DND-41 (cell line): ENCODE measurements at regions not wholly inside any gene's neighbourhood (a gene's known extent, or its start where the extent isn't known, plus 50 kb on each side); places are given as distances from the start of the nearest gene placed in this dataset.

Experiments
- ATAC-seq: fragments of 200-7000 bp; cut with Tn5 transposase; 3 replicates; pipeline ENCODE4 v1.9.1; 2021; ENCODE audit warnings: low read depth; ENCODE audit not compliant: insufficient read depth
- DNase-seq: peaks from one replicate; pipeline ENCODE4 v3.0.0-alpha.2; 2020
- H2AFZ ChIP-seq: 2 replicates; pipeline ENCODE4 v1.6.0; 2012; ENCODE audit warnings: low read depth, low read length
- H3K27ac ChIP-seq: 2 replicates; pipeline ENCODE4 v1.5.1; 2012; ENCODE audit warnings: low read length, inconsistent platforms
- H3K27me3 ChIP-seq: fragments of 200-600 bp; sonication (generic); 2 replicates; pipeline ENCODE4 v1.6.0; 2012; ENCODE audit warnings: low read length, mild to moderate bottlenecking, inconsistent platforms; ENCODE audit not compliant: insufficient read depth, poor library complexity
- H3K36me3 ChIP-seq: 2 replicates; pipeline ENCODE4 v1.5.1; 2012; ENCODE audit warnings: low read length, inconsistent platforms; ENCODE audit not compliant: insufficient read depth
- H3K4me1 ChIP-seq: 2 replicates; pipeline ENCODE4 v1.5.1; 2012; ENCODE audit warnings: mild to moderate bottlenecking, low read length; ENCODE audit not compliant: insufficient read depth
- H3K4me2 ChIP-seq: 2 replicates; pipeline ENCODE4 v1.6.0; 2012; ENCODE audit warnings: mild to moderate bottlenecking, moderate library complexity, low read length, inconsistent platforms; ENCODE audit not compliant: insufficient read depth
- H3K4me3 ChIP-seq, 2 experiments: fragments of 200-600 bp in 1 of 2; shearing (Covaris generic) in 1 of 2; 2 replicates each; pipeline ENCODE4 v1.5.1; 2012 to 2016; ENCODE audit warnings: inconsistent platforms in 2 of 2, low read length in 2 of 2, mild to moderate bottlenecking in 2 of 2, low read depth in 1 of 2, moderate library complexity in 1 of 2
- H3K79me2 ChIP-seq: 2 replicates; pipeline ENCODE4 v1.6.0; 2012; ENCODE audit warnings: low read length, inconsistent platforms; ENCODE audit not compliant: insufficient read depth
- H3K9ac ChIP-seq: 2 replicates; pipeline ENCODE4 v1.6.0; 2012; ENCODE audit warnings: low read depth, mild to moderate bottlenecking, inconsistent platforms, low read length, moderate library complexity
- H3K9me3 ChIP-seq: 2 replicates; pipeline ENCODE4 v1.5.1; 2012; ENCODE audit warnings: low read length, moderate library complexity, mild to moderate bottlenecking, inconsistent platforms; ENCODE audit not compliant: insufficient read depth, severe bottlenecking
- H4K20me1 ChIP-seq: 2 replicates; pipeline ENCODE4 v1.6.0; 2012; ENCODE audit warnings: low read length; ENCODE audit not compliant: insufficient read depth
- EZH2 ChIP-seq: IDR thresholded peaks from 3 replicates; pipeline ENCODE4 v1.6.1; 2012; ENCODE audit warnings: borderline replicate concordance, low read depth, mild to moderate bottlenecking, moderate library complexity, low read length, inconsistent platforms; ENCODE audit not compliant: severe bottlenecking
- TF ChIP-seq, protein P1 (sequence below): IDR thresholded peaks from 2 replicates; pipeline ENCODE4 v1.5.1; 2012; ENCODE audit warnings: borderline replicate concordance, low read length, moderate library complexity, mild to moderate bottlenecking; ENCODE audit not compliant: poor library complexity, severe bottlenecking; ENCODE audit errors: extremely low read depth

- Histone ChIP-seq H3K27me3 (no peaks in the 10 kb centered on the region), H3K27ac (no peak overlapping the region), H3K4me1 (peaks cover 14% of the 10 kb centered on the region; the same call in 1 of the 2 replicates), H3K9me3 (no peaks in the 10 kb centered on the region), H3K36me3 (no peaks in the 10 kb centered on the region), H3K79me2 (no peaks in the 10 kb centered on the region), H2AFZ (no peak overlapping the region), H4K20me1 (no peaks in the 10 kb centered on the region), H3K4me3 (no peak overlapping the region), H3K4me2 (no peak overlapping the region), H3K9ac (no peak overlapping the region)
- DNase-seq (no peak), ATAC-seq (no peak)
- TF ChIP-seq, protein P1, sequence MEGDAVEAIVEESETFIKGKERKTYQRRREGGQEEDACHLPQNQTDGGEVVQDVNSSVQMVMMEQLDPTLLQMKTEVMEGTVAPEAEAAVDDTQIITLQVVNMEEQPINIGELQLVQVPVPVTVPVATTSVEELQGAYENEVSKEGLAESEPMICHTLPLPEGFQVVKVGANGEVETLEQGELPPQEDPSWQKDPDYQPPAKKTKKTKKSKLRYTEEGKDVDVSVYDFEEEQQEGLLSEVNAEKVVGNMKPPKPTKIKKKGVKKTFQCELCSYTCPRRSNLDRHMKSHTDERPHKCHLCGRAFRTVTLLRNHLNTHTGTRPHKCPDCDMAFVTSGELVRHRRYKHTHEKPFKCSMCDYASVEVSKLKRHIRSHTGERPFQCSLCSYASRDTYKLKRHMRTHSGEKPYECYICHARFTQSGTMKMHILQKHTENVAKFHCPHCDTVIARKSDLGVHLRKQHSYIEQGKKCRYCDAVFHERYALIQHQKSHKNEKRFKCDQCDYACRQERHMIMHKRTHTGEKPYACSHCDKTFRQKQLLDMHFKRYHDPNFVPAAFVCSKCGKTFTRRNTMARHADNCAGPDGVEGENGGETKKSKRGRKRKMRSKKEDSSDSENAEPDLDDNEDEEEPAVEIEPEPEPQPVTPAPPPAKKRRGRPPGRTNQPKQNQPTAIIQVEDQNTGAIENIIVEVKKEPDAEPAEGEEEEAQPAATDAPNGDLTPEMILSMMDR, result no peak
- TF ChIP-seq EZH2, result no peak
Measured at GRCh38 chr3:109923431-109923830, 586.1 kb upstream of the DPPA4 start.

GRCh38 chr3:109924196-109924595 lies 586.9 kb upstream of the DPPA4 start:
- H2AFZ ChIP-seq, result no peak overlapping the region

GRCh38 chr3:109926376-109926775 lies 589.0 kb upstream of the DPPA4 start:
- no peaks in the 10 kb centered on the region for H3K79me2 ChIP-seq
- ATAC-seq (0 out of 3 replicates have a peak, but pooled peaks have one; percentile 31), DNase-seq (no peak)
- H3K4me3 ChIP-seq, result no peak overlapping the region
- H4K20me1 ChIP-seq, result no peaks in the 10 kb centered on the region
- no peaks in the 10 kb centered on the region for H3K27me3 ChIP-seq
- no peak overlapping the region for H3K27ac ChIP-seq
- no peak for TF ChIP-seq EZH2
- TF ChIP-seq, protein P1, result no peak
- no peak overlapping the region for H3K4me2 ChIP-seq
- peaks cover 14% of the 10 kb centered on the region; the same call in 1 of the 2 replicates for H3K4me1 ChIP-seq
- H2AFZ ChIP-seq, result no peak overlapping the region
- H3K9ac ChIP-seq, result no peak overlapping the region
- no peaks in the 10 kb centered on the region for H3K9me3 ChIP-seq
- no peaks in the 10 kb centered on the region for H3K36me3 ChIP-seq

More at GRCh38 chr3:109924196-109924595, 586.9 kb upstream of the DPPA4 start:
- no peaks in the 10 kb centered on the region for H3K27me3 ChIP-seq
- no peaks in the 10 kb centered on the region for H3K9me3 ChIP-seq
- H3K4me3 ChIP-seq, result no peak overlapping the region
- H3K27ac ChIP-seq, result no peak overlapping the region
- DNase-seq (no peak), ATAC-seq (no peak)
- H3K36me3 ChIP-seq, result no peaks in the 10 kb centered on the region
- no peak for TF ChIP-seq EZH2
- TF ChIP-seq, protein P1, result no peak
- H3K4me2 ChIP-seq, result no peak overlapping the region
- H3K9ac ChIP-seq, result no peak overlapping the region
- H3K79me2 ChIP-seq, result no peaks in the 10 kb centered on the region
- peaks cover 14% of the 10 kb centered on the region; the same call in 1 of the 2 replicates for H3K4me1 ChIP-seq
- no peaks in the 10 kb centered on the region for H4K20me1 ChIP-seq
